Neuron (in vitro differentiated cells): ENCODE measurements at regions not wholly inside any gene's neighbourhood (a gene's known extent, or its start where the extent isn't known, plus 50 kb on each side); places are given as distances from the start of the nearest gene placed in this dataset.

Experiments used
- H2AFZ ChIP-seq: one replicate; pipeline ENCODE4 v1.6.1; 2013; ENCODE audit warnings: low read depth, mild to moderate bottlenecking, inconsistent platforms, low read length, moderate library complexity
- H3K27me3 ChIP-seq: one replicate; pipeline ENCODE4 v1.6.1; 2013; ENCODE audit warnings: low read length; ENCODE audit not compliant: insufficient read depth
- H3K36me3 ChIP-seq: one replicate; pipeline ENCODE4 v1.6.1; 2013; ENCODE audit warnings: low read length; ENCODE audit not compliant: insufficient read depth
- H3K4me1 ChIP-seq: one replicate; pipeline ENCODE4 v1.6.1; 2013; ENCODE audit warnings: low read length; ENCODE audit not compliant: insufficient read depth
- H3K4me3 ChIP-seq: 2 replicates; pipeline ENCODE4 v1.5.1; 2013; ENCODE audit warnings: mild to moderate bottlenecking, low read length, moderate library complexity
- H3K9me3 ChIP-seq: one replicate; pipeline ENCODE4 v1.6.1; 2013; ENCODE audit warnings: low read length

- H3K36me3 ChIP-seq: no peaks in the 10 kb centered on the region
- no peaks in the 10 kb centered on the region for H3K4me1 ChIP-seq
- no peaks in the 10 kb centered on the region for H3K27me3 ChIP-seq
- H2AFZ ChIP-seq: no peak overlapping the region
- H3K9me3 ChIP-seq: no peaks in the 10 kb centered on the region
- no peak overlapping the region for H3K4me3 ChIP-seq
These were observed 86.2 kb upstream of the PLXNC1 start for GRCh38 chr12:94062194-94062593.

GRCh38 chr12:94062796-94063635, 85.4 kb upstream of the PLXNC1 start:
- Histone ChIP-seq H2AFZ (no peak overlapping the region), H3K9me3 (no peaks in the 10 kb centered on the region), H3K4me1 (no peaks in the 10 kb centered on the region), H3K4me3 (no peak overlapping the region), H3K27me3 (no peaks in the 10 kb centered on the region), H3K36me3 (no peaks in the 10 kb centered on the region)

- Histone ChIP-seq H3K4me3 (no peak overlapping the region), H3K36me3 (no peaks in the 10 kb centered on the region)
These were observed 77.9 kb upstream of the PLXNC1 start for GRCh38 chr12:94070520-94070919.

GRCh38 chr12:94071258-94071657, 77.1 kb upstream of the PLXNC1 start:
- Histone ChIP-seq H3K9me3 (no peaks in the 10 kb centered on the region), H3K36me3 (no peaks in the 10 kb centered on the region), H2AFZ (no peak overlapping the region), H3K4me3 (no peak overlapping the region), H3K27me3 (no peaks in the 10 kb centered on the region), H3K4me1 (no peaks in the 10 kb centered on the region)

More at GRCh38 chr12:94070520-94070919, 77.9 kb upstream of the PLXNC1 start:
- Histone ChIP-seq H2AFZ (no peak overlapping the region), H3K9me3 (no peaks in the 10 kb centered on the region), H3K27me3 (no peaks in the 10 kb centered on the region), H3K4me1 (no peaks in the 10 kb centered on the region)

GRCh38 chr12:94073441-94074051, 74.8 kb upstream of the PLXNC1 start:
- no peaks in the 10 kb centered on the region for H3K9me3 ChIP-seq
- no peak overlapping the region for H3K4me3 ChIP-seq
- H3K27me3 ChIP-seq: no peaks in the 10 kb centered on the region
- H3K4me1 ChIP-seq: no peaks in the 10 kb centered on the region
- no peaks in the 10 kb centered on the region for H3K36me3 ChIP-seq
- no peak overlapping the region for H2AFZ ChIP-seq

GRCh38 chr12:94074216-94074979, 74.0 kb upstream of the PLXNC1 start:
- no peaks in the 10 kb centered on the region for H3K36me3 ChIP-seq
- no peak overlapping the region for H2AFZ ChIP-seq
- no peaks in the 10 kb centered on the region for H3K4me1 ChIP-seq
- no peak overlapping the region for H3K4me3 ChIP-seq
- H3K9me3 ChIP-seq: no peaks in the 10 kb centered on the region
- H3K27me3 ChIP-seq: no peaks in the 10 kb centered on the region

- no peak overlapping the region for H3K4me3 ChIP-seq
- no peak overlapping the region for H2AFZ ChIP-seq
- no peaks in the 10 kb centered on the region for H3K4me1 ChIP-seq
- no peaks in the 10 kb centered on the region for H3K36me3 ChIP-seq
- no peaks in the 10 kb centered on the region for H3K9me3 ChIP-seq
- H3K27me3 ChIP-seq: no peaks in the 10 kb centered on the region
These were observed 73.3 kb upstream of the PLXNC1 start for GRCh38 chr12:94074980-94075629.

GRCh38 chr12:94077209-94077608, 71.2 kb upstream of the PLXNC1 start:
- no peaks in the 10 kb centered on the region for H3K9me3 ChIP-seq
- H3K27me3 ChIP-seq: no peaks in the 10 kb centered on the region

GRCh38 chr12:94078138-94078723, 70.1 kb upstream of the PLXNC1 start:
- H3K4me1 ChIP-seq: no peaks in the 10 kb centered on the region
- no peaks in the 10 kb centered on the region for H3K9me3 ChIP-seq
- no peaks in the 10 kb centered on the region for H3K27me3 ChIP-seq
- no peaks in the 10 kb centered on the region for H3K36me3 ChIP-seq
- H3K4me3 ChIP-seq: no peak overlapping the region
- H2AFZ ChIP-seq: no peak overlapping the region

More at GRCh38 chr12:94077209-94077608, 71.2 kb upstream of the PLXNC1 start:
- H3K36me3 ChIP-seq: no peaks in the 10 kb centered on the region
- H3K4me3 ChIP-seq: no peak overlapping the region
- no peaks in the 10 kb centered on the region for H3K4me1 ChIP-seq
- H2AFZ ChIP-seq: no peak overlapping the region

- Histone ChIP-seq H3K36me3 (no peaks in the 10 kb centered on the region), H3K4me1 (no peaks in the 10 kb centered on the region), H2AFZ (no peak overlapping the region), H3K4me3 (no peak overlapping the region), H3K27me3 (no peaks in the 10 kb centered on the region), H3K9me3 (no peaks in the 10 kb centered on the region)
These were observed 69.5 kb upstream of the PLXNC1 start for GRCh38 chr12:94078736-94079509.

- H3K27me3 ChIP-seq: no peaks in the 10 kb centered on the region
- no peaks in the 10 kb centered on the region for H3K4me1 ChIP-seq
- no peaks in the 10 kb centered on the region for H3K9me3 ChIP-seq
These were observed 68.6 kb upstream of the PLXNC1 start for GRCh38 chr12:94079566-94080340.

More at GRCh38 chr12:94079566-94080340, 68.6 kb upstream of the PLXNC1 start:
- Histone ChIP-seq H2AFZ (no peak overlapping the region), H3K36me3 (no peaks in the 10 kb centered on the region), H3K4me3 (no peak overlapping the region)
